Endothelial cell (in vitro differentiated cells): ENCODE measurements at regions not wholly inside any gene's neighbourhood (a gene's known extent, or its start where the extent isn't known, plus 50 kb on each side); places are given as distances from the start of the nearest gene placed in this dataset.
"Not testable (repeated sequence)": the region's sequence is repeated elsewhere in the genome, so short reads cannot be mapped to it uniquely, and the experiment has no call there.

Experiments used
- DNase-seq: peaks from one replicate; pipeline ENCODE4 v3.0.0; 2021; ENCODE audit warnings: low spot score
- H3K27ac Mint-ChIP-seq: one replicate; pipeline ENCODE4 v1.8.0; 2021; ENCODE audit warnings: mixed read lengths, inconsistent platforms; ENCODE audit not compliant: unreplicated experiment
- H3K27me3 Mint-ChIP-seq: one replicate; pipeline ENCODE4 v1.8.0; 2021; ENCODE audit warnings: mild to moderate bottlenecking, moderate library complexity, mixed read lengths, inconsistent platforms; ENCODE audit not compliant: unreplicated experiment
- H3K36me3 Mint-ChIP-seq: one replicate; pipeline ENCODE4 v1.8.0; 2021; ENCODE audit warnings: mild to moderate bottlenecking, low read depth, mixed read lengths, inconsistent platforms; ENCODE audit not compliant: unreplicated experiment
- H3K4me1 Mint-ChIP-seq: one replicate; pipeline ENCODE4 v1.8.0; 2021; ENCODE audit warnings: mild to moderate bottlenecking, mixed read lengths, inconsistent platforms; ENCODE audit not compliant: unreplicated experiment
- H3K4me3 Mint-ChIP-seq: one replicate; pipeline ENCODE4 v1.8.0; 2021; ENCODE audit warnings: mild to moderate bottlenecking, mixed read lengths, inconsistent platforms; ENCODE audit not compliant: unreplicated experiment
- H3K9me3 Mint-ChIP-seq: one replicate; pipeline ENCODE4 v1.8.0; 2021; ENCODE audit warnings: mixed read lengths, inconsistent platforms; ENCODE audit not compliant: unreplicated experiment
- TF ChIP-seq, protein P1 (sequence below): fragments of 200-600 bp; sonication (generic); IDR thresholded peaks from one replicate; pipeline ENCODE4 v1.5.0; 2021; ENCODE audit warnings: antibody characterized with exemption; ENCODE audit not compliant: unreplicated experiment

DNA sequence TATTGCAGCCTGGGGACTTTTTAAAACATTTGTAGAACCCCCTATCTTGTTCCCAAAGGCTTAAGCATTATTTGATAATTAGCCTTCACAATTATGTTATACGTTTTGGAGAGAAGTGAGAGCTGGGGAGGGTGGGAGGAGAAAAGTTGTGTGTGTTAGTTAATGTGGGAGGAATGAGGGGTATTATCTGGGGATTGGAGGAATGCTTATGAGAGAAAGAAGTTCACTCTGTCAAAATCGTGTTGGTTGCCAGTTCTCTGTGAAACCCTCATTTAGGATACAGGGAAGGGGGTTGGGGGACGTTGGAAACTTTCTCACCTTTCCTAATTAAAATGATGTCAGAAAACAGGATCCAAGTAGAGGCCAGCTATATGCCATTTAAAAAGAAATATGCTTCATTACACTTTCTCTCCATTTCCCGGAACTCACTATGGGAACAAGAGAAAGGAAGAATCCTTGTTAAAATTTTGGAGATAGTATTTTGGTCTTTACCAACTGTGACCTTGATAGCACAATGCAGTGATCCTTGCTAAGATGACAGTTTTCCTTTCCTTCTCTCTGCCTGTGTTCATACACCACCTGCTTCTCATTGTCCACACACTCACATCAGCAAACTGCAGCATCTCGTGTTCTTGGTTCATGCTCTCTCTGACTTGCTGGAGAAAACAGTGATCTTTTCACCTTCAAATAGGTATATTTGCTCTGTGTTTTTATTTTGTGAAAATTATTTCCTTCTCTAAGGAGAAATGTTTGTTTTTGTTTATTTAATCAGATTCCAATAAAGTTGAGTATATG is 336.7 kb upstream of the CLINT1 start:
- Mint-ChIP-seq H3K27me3 (peaks cover 1% of the 10 kb centered on the region), H3K36me3 (no peaks in the 10 kb centered on the region), H3K9me3 (no peaks in the 10 kb centered on the region), H3K27ac (no peak overlapping the region), H3K4me1 (peaks cover 19% of the 10 kb centered on the region), H3K4me3 (no peak overlapping the region)
- DNase-seq, result no peak
- TF ChIP-seq, protein P1, sequence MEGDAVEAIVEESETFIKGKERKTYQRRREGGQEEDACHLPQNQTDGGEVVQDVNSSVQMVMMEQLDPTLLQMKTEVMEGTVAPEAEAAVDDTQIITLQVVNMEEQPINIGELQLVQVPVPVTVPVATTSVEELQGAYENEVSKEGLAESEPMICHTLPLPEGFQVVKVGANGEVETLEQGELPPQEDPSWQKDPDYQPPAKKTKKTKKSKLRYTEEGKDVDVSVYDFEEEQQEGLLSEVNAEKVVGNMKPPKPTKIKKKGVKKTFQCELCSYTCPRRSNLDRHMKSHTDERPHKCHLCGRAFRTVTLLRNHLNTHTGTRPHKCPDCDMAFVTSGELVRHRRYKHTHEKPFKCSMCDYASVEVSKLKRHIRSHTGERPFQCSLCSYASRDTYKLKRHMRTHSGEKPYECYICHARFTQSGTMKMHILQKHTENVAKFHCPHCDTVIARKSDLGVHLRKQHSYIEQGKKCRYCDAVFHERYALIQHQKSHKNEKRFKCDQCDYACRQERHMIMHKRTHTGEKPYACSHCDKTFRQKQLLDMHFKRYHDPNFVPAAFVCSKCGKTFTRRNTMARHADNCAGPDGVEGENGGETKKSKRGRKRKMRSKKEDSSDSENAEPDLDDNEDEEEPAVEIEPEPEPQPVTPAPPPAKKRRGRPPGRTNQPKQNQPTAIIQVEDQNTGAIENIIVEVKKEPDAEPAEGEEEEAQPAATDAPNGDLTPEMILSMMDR, result no peak

DNA sequence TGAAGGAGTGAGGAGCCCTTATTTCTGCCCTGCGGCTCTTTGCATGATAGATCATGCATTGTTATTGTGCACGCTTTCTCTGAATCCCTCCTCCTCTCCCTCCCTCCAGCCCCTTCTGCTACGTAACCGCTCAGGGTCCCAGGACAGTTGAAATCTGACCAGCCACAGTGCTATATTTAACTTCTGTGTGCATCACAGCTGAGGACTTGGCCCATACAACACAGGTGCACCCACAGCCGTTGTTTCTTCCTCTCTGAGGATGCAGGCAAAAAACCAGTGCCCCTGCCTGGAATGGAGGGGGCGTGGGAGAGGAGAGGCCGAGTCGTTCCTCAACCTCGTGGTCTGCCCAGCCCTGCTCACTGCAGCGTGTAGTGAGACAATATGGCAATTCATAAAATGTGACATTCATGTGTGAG is 335.6 kb upstream of the CLINT1 start:
- Mint-ChIP-seq H3K4me1 (peaks cover 19% of the 10 kb centered on the region), H3K9me3 (no peaks in the 10 kb centered on the region), H3K4me3 (no peak overlapping the region), H3K36me3 (no peaks in the 10 kb centered on the region), H3K27me3 (peaks cover 1% of the 10 kb centered on the region), H3K27ac (no peak overlapping the region)
- no peak for DNase-seq
- TF ChIP-seq, protein P1, result no peak

DNA sequence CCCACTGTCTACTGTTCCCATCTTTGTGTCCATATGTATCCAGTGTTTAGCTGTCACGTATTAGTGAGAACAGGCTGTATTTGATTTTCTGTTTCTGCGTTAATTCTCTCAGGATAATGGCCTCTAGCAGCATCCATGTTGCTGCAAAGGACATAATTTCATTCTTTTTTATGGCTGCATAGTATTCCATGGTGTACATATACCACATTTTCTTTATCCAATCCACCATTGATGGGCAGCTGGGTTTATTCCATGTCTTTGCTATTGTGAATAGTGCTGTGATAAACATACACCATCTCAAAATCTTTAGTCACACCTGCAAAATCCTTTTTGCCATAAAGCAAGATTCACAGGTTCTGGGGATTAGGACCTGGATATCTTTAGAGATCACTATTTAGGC is 334.4 kb upstream of the CLINT1 start:
- peaks cover 15% of the 10 kb centered on the region for H3K4me1 Mint-ChIP-seq
- H3K9me3 Mint-ChIP-seq, H3K4me3 Mint-ChIP-seq, H3K27me3 Mint-ChIP-seq, H3K36me3 Mint-ChIP-seq, H3K27ac Mint-ChIP-seq, DNase-seq: not testable (repeated sequence)

DNA sequence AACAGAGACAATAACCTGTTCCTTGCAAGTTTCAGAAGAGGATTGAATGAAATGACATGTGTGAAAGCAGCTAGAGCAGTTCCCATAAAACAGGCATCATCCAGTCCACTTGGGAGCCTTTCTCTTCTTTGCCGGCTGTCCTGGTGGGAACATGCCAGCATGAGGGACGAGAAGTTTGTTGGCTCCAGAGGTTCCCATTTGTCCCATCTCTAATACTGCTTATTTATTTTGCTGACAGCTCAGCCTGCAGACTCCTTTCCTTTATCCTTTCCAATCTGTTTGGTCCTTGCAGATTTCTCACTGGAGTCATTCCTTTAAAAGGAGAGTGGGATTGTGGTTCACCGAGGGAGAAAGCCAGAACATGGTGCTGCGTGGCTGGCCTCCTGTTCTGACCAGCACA is 321.5 kb upstream of the CLINT1 start:
- no peak for DNase-seq
- H3K36me3 Mint-ChIP-seq, result no peaks in the 10 kb centered on the region
- H3K27me3 Mint-ChIP-seq, result peaks cover 4% of the 10 kb centered on the region
- no peak overlapping the region for H3K4me3 Mint-ChIP-seq
- no peaks in the 10 kb centered on the region for H3K9me3 Mint-ChIP-seq
- no peak overlapping the region for H3K27ac Mint-ChIP-seq
- H3K4me1 Mint-ChIP-seq, result peaks cover 14% of the 10 kb centered on the region
- TF ChIP-seq, protein P1, result no peak

DNA sequence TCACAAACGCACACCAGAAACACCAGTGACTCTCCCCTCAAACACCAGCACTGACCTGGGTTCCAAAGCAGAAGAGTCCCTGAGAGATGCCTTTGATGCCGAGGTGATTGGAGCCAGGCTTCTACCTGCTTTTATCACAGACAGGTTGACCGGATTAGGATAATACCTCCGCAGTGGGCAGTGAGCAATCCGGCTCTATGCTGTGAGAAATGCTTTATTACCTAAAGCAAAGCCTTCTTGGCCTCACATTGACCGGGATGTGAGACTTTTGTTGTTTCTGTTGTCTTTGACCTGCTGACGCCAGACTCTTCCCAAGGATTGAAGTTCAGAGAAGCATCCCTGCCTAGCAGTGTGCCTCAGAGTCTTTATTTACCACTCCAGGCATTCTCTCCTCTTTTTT is 320.3 kb upstream of the CLINT1 start:
- Mint-ChIP-seq H3K4me1 (peaks cover 20% of the 10 kb centered on the region), H3K27me3 (peaks cover 4% of the 10 kb centered on the region), H3K9me3 (no peaks in the 10 kb centered on the region), H3K36me3 (no peaks in the 10 kb centered on the region), H3K4me3 (no peak overlapping the region), H3K27ac (no peak overlapping the region)
- TF ChIP-seq, protein P1, result no peak
- DNase-seq, result no peak
